ENCODE measurements at regions not wholly inside any gene's neighbourhood (a gene's known extent, or its start where the extent isn't known, plus 50 kb on each side); places are given as distances from the start of the nearest gene placed in this dataset.

DNA sequence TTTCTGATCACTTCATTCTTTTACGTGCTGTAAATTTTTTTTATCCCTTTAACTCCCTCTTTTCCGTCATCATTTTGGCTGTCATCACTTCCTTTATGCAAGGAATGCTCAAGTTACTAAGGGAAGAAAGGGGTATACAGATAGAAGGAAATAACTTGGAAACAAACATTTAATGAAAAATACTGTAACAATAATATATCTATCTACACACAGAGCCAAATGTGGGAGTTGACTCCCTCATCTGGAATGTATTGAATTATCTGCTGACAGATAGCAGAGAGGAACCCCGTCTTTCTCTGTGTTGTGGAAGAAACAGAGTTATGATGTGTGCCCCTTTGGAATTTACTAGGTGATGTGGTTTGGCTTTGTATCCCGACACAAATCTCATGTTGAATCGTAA is 182.5 kb upstream of the NXPH2 start:
- no peak for DNase-seq
- no peaks in the 10 kb centered on the region for H3K4me1 Mint-ChIP-seq
- Histone ChIP-seq H3K79me2 (ENCODE audit: control insufficient read depth, insufficient read depth, low read length) (no peaks in the 10 kb centered on the region), H3K9ac (ENCODE audit: low read length) (no peak overlapping the region), H3K27ac (ENCODE audit: low read length in 2 of 2) (no peak overlapping the region), H3K36me3 (replicated peaks in 1 of 2; ENCODE audit: control extremely low read depth in 1 of 2, control insufficient read depth in 1 of 2, extremely low read depth in 1 of 2, insufficient read depth in 2 of 2, low read length in 1 of 2) (no peaks in the 10 kb centered on the region), H4K20me1 (ENCODE audit: control insufficient read depth, insufficient read depth, low read length, poor library complexity, severe bottlenecking) (no peaks in the 10 kb centered on the region), H3K9me3 (ENCODE audit: control extremely low read depth in 1 of 3, control insufficient read depth in 2 of 3, insufficient read depth in 1 of 3, low read length in 2 of 3) (no peaks in the 10 kb centered on the region), H3K4me2 (replicated peaks; ENCODE audit: low read depth, low read length, poor library complexity, severe bottlenecking) (no peak overlapping the region), H3K27me3 (replicated peaks in 1 of 4; ENCODE audit: control extremely low read depth in 1 of 4, control insufficient read depth in 3 of 4, insufficient read depth in 4 of 4, low read length in 3 of 4) (no peaks in the 10 kb centered on the region), H3K4me1 (ENCODE audit: control insufficient read depth in 2 of 2, insufficient read depth in 2 of 2, low read length in 2 of 2) (no peaks in the 10 kb centered on the region), H2AFZ (ENCODE audit: insufficient read depth, low read depth, low read length, poor library complexity, severe bottlenecking) (no peak overlapping the region), H3K4me3 (ENCODE audit: control extremely low read depth in 1 of 5, extremely low read depth in 1 of 5, insufficient read depth in 1 of 5, low read depth in 2 of 5, low read length in 4 of 5) (no peak overlapping the region)
- no peak overlapping the region for H3K27ac Mint-ChIP-seq
- POLR2A ChIA-PET, result no interaction called here
- no peaks in the 10 kb centered on the region for H3K9me3 Mint-ChIP-seq (ENCODE audit: insufficient read depth)
- intact Hi-C loops (cut with micrococcal nuclease), result no loop called here
- no peak for ATAC-seq (ENCODE audit: low read depth)
- no peak overlapping the region for H3K4me3 Mint-ChIP-seq
- no peaks in the 10 kb centered on the region for H3K27me3 Mint-ChIP-seq
- WGBS (ENCODE audit: insufficient coverage), result 50% methylated on average over 1 of the region's 5 CpGs
- TF ChIP-seq, protein P1, sequence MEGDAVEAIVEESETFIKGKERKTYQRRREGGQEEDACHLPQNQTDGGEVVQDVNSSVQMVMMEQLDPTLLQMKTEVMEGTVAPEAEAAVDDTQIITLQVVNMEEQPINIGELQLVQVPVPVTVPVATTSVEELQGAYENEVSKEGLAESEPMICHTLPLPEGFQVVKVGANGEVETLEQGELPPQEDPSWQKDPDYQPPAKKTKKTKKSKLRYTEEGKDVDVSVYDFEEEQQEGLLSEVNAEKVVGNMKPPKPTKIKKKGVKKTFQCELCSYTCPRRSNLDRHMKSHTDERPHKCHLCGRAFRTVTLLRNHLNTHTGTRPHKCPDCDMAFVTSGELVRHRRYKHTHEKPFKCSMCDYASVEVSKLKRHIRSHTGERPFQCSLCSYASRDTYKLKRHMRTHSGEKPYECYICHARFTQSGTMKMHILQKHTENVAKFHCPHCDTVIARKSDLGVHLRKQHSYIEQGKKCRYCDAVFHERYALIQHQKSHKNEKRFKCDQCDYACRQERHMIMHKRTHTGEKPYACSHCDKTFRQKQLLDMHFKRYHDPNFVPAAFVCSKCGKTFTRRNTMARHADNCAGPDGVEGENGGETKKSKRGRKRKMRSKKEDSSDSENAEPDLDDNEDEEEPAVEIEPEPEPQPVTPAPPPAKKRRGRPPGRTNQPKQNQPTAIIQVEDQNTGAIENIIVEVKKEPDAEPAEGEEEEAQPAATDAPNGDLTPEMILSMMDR (IDR thresholded peaks at IDR 0.05), result no peak
- TF ChIP-seq EZH2 (IDR thresholded peaks at IDR 0.05; ENCODE audit: borderline replicate concordance, insufficient read depth, low read depth, low read length, poor library complexity, severe bottlenecking), result no peak
- CTCF ChIA-PET, result no interaction called here

DNA sequence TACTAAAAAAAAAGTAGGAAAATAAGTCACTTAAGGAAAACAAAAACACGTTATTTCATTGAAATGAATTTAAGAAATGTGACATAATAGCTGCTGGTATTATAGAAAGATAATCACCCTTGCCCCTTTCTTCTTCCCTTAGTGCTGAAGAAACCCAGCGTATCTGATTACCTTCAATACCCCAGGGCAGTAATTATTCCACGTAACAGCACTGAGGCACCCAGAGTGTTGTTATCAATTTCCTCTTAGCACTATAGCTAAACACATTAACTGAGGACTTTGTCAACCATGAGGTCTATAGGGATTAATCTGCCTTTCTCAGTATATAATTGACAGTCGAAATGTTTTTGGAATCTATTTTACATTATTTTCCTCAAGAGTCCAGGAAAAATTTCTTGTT is 180.0 kb upstream of the NXPH2 start:
- no CpG with 5 or more reads among the region's 4 CpGs for WGBS (ENCODE audit: insufficient coverage)

More for the DNA sequence above, 180.0 kb upstream of the NXPH2 start:
- Histone ChIP-seq H4K20me1 (ENCODE audit: control insufficient read depth, insufficient read depth, low read length, poor library complexity, severe bottlenecking) (no peaks in the 10 kb centered on the region), H2AFZ (ENCODE audit: insufficient read depth, low read depth, low read length, poor library complexity, severe bottlenecking) (no peak overlapping the region), H3K4me1 (ENCODE audit: control insufficient read depth in 2 of 2, insufficient read depth in 2 of 2, low read length in 2 of 2) (no peaks in the 10 kb centered on the region), H3K4me2 (replicated peaks; ENCODE audit: low read depth, low read length, poor library complexity, severe bottlenecking) (no peak overlapping the region), H3K9ac (ENCODE audit: low read length) (no peak overlapping the region), H3K27ac (ENCODE audit: low read length in 2 of 2) (no peak overlapping the region), H3K9me3 (ENCODE audit: control extremely low read depth in 1 of 3, control insufficient read depth in 2 of 3, insufficient read depth in 1 of 3, low read length in 2 of 3) (no peaks in the 10 kb centered on the region), H3K36me3 (replicated peaks in 1 of 2; ENCODE audit: control extremely low read depth in 1 of 2, control insufficient read depth in 1 of 2, extremely low read depth in 1 of 2, insufficient read depth in 2 of 2, low read length in 1 of 2) (no peaks in the 10 kb centered on the region), H3K4me3 (ENCODE audit: control extremely low read depth in 1 of 5, extremely low read depth in 1 of 5, insufficient read depth in 1 of 5, low read depth in 2 of 5, low read length in 4 of 5) (no peak overlapping the region), H3K27me3 (replicated peaks in 1 of 4; ENCODE audit: control extremely low read depth in 1 of 4, control insufficient read depth in 3 of 4, insufficient read depth in 4 of 4, low read length in 3 of 4) (no peaks in the 10 kb centered on the region), H3K79me2 (ENCODE audit: control insufficient read depth, insufficient read depth, low read length) (no peaks in the 10 kb centered on the region)
- H3K27ac Mint-ChIP-seq, result no peak overlapping the region
- ATAC-seq (ENCODE audit: low read depth), result no peak
- ChIA-PET POLR2A (no interaction called here), CTCF (no interaction called here)
- no peaks in the 10 kb centered on the region for H3K27me3 Mint-ChIP-seq
- intact Hi-C loops (cut with micrococcal nuclease), result no loop called here
- no peaks in the 10 kb centered on the region for H3K4me1 Mint-ChIP-seq
- TF ChIP-seq, protein P1 (IDR thresholded peaks at IDR 0.05), result no peak
- peaks cover 5% of the 10 kb centered on the region for H3K9me3 Mint-ChIP-seq (ENCODE audit: insufficient read depth)
- DNase-seq, result no peak
- no peak overlapping the region for H3K4me3 Mint-ChIP-seq

Measured in B cell (primary cell).